ENCODE measurements at regions not wholly inside any gene's neighbourhood (a gene's known extent, or its start where the extent isn't known, plus 50 kb on each side); places are given as distances from the start of the nearest gene placed in this dataset.

DNA sequence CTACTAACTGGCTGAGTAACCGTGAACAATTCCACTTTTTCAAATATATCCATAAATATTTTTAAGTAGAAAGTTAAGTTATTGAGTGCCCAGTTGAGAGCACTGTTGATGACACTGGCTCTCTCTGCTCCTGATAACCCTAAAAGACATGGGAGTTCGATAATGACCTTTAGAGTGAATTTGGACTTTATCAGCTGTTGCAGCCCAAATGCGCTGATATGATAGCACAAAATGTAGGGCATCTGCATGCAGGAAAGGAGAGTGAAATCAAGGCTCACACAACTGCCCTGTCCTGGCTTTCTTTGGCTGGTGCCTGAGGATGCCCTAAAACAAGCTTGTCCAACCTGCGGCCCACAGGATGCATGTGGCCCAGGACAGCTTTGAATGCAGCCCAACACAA is 60.0 kb upstream of the ALK start:
- TF ChIP-seq, protein P1, sequence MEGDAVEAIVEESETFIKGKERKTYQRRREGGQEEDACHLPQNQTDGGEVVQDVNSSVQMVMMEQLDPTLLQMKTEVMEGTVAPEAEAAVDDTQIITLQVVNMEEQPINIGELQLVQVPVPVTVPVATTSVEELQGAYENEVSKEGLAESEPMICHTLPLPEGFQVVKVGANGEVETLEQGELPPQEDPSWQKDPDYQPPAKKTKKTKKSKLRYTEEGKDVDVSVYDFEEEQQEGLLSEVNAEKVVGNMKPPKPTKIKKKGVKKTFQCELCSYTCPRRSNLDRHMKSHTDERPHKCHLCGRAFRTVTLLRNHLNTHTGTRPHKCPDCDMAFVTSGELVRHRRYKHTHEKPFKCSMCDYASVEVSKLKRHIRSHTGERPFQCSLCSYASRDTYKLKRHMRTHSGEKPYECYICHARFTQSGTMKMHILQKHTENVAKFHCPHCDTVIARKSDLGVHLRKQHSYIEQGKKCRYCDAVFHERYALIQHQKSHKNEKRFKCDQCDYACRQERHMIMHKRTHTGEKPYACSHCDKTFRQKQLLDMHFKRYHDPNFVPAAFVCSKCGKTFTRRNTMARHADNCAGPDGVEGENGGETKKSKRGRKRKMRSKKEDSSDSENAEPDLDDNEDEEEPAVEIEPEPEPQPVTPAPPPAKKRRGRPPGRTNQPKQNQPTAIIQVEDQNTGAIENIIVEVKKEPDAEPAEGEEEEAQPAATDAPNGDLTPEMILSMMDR (IDR thresholded peaks at IDR 0.05; ENCODE audit: extremely low read depth in 1 of 2, insufficient read depth in 1 of 2, low read depth in 1 of 2, low read length in 2 of 2): no peak
- TF ChIP-seq, protein P2, sequence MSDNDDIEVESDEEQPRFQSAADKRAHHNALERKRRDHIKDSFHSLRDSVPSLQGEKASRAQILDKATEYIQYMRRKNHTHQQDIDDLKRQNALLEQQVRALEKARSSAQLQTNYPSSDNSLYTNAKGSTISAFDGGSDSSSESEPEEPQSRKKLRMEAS (IDR thresholded peaks at IDR 0.05; ENCODE audit: insufficient read depth, insufficient read length): no peak
- TF ChIP-seq MYC (IDR thresholded peaks at IDR 0.05; ENCODE audit: low read depth, low read length): no peak
- TF ChIP-seq EZH2 (IDR thresholded peaks at IDR 0.05; ENCODE audit: borderline replicate concordance, low read depth, low read length, severe bottlenecking): no peak
- TF ChIP-seq JUN (IDR thresholded peaks at IDR 0.05; ENCODE audit: borderline replicate concordance, insufficient read depth, insufficient read length, low read depth): no peak
- TF ChIP-seq POLR2A (IDR thresholded peaks at IDR 0.05; ENCODE audit: low read depth, low read length): no peak

Data from endothelial cell of umbilical vein (primary cell).